ENCODE measurements at regions not wholly inside any gene's neighbourhood (a gene's known extent, or its start where the extent isn't known, plus 50 kb on each side); places are given as distances from the start of the nearest gene placed in this dataset.
"Not testable (repeated sequence)": the region's sequence is repeated elsewhere in the genome, so short reads cannot be mapped to it uniquely, and the experiment has no call there.

DNA sequence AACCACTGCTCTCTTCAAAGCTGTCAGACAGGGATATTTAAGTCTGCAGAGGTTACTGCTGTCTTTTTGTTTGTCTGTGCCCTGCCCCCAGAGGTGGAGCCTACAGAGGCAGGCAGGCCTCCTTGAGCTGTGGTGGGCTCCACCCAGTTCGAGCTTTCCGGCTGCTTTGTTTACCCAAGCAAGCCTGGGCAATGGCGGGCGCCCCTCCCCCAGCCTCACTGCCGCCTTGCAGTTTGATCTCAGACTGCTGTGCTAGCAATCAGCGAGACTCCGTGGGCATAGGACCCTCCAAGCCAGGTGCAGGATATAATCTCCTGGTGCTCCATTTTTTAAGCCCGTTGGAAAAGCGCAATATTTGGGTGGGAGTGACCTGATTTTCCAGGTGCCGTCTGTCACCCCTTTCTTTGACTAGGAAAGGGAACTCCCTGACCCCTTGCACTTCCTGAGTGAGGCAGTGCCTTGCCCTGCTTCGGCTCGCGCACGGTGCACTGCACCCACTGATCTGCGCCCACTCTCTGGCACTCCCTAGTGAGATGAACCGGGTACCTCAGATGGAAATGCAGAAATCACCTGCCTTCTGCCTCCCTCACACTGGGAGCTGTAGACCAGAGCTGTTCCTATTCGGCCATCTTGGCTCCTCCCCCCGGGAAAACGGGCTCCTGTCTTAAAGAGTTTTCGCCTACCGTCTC is 758.3 kb upstream of the NXPH2 start:
- not testable (repeated sequence) for FAIRE-seq

DNA sequence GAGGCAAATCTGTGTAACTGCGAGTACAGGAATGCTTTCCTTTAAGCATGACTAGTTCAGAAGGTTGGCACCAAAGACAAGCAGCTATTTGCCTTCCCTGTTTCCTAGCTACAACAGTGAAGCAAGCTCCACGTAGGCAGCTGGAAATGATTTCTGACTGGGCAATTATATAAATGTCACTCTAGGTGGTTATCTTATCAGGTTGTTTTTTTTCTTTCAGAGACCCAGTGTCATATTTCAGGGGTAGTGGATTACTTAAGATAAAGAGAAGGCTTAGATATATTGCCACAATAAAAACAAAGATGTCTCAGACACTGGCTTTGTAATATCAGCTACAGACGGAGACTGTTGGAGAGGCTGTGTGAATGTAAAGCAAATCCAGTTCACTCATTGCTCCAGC is 748.9 kb upstream of the NXPH2 start:
- no peak for FAIRE-seq

GRCh38 chr2:139526781-139527180 is 746.6 kb upstream of the NXPH2 start:
- no peak for FAIRE-seq

- FAIRE-seq: no peak
Measured at GRCh38 chr2:139518321-139518720, 738.1 kb upstream of the NXPH2 start.

GRCh38 chr2:139514951-139515350 is 734.8 kb upstream of the NXPH2 start:
- no peak for FAIRE-seq

GRCh38 chr2:139495851-139496250 is 715.7 kb upstream of the NXPH2 start:
- FAIRE-seq: no peak

DNA sequence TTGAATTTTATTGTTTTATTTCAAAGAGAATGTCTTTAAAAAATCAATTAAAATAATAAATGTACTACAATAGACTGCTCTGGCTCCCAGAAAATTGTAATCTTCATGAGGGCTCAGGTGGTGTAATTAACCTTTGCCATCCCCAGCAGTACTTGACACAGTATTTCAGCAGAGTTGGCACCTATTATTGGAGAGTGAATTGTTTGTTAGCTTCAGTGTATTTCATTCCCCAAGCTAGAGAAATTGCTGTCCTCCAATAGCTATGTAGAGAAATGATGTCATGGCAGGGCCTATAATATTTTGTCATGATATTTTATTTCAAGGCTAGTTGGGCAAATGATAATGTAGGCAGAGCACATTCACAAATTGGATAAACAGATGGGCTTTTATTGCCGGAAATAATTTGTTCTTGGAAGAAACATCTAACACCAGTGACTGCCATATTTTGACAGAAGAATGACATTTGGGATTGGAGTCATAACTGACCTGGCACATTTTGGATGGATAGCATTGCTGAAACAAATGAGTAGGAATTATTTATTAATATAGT is 712.0 kb upstream of the NXPH2 start:
- no peak for FAIRE-seq

DNA sequence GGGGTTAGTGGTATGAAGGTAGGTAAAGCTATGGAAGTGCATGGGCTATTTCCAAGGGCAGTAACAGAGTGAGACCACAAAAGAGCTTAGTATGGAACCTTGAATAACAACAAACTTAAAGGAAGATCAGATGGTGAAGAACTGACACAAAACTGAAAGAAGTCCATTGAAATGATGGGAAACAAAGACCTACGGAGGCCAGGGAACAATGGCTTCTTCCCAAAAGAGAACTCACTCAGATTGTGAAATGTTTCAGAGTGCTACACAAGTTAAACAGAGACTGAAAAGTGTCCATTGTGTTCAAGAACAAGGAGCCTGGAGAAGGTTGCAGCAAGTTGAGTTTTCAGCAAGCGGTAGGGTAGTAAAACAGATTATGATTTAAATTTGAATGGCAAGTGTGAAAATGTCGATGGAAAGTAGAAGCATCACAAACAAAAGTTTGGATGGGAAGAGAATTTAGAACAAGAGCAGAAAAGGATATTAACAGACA is 700.0 kb upstream of the NXPH2 start:
- FAIRE-seq: no peak

DNA sequence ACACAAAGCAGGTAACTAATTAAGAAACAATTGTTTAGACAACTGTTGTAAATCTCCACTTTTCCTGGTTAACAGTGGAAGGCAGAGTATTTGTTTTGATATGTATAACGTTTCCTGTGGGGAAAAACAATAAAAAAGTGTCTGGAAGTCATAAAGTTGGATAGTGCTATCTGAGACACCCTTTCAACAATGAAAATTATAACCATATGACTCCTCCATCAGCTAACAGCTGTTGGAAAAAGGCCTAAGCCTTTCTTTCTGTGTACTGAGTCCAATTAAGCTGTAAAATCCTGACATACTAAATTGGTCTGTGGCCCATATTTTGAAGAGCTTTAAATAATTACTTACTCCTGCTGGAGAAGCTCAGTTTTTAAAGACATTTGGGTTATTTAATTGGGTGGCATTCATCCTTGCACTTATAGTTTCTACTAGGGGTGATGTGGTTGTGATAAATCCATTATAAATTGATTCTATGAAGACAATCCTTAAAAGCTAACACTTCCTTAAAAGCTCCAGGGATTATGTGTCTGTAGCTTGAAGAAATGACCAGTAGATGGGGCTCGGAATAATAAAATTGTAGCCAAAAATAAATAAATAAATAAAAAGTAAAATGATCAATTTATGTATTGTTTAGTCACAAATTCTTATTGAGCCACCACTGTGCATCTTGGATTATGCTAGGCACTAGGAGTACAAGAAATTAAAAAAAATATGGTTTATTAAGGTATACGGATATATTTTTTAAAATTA is 698.1 kb upstream of the NXPH2 start:
- no peak for FAIRE-seq

DNA sequence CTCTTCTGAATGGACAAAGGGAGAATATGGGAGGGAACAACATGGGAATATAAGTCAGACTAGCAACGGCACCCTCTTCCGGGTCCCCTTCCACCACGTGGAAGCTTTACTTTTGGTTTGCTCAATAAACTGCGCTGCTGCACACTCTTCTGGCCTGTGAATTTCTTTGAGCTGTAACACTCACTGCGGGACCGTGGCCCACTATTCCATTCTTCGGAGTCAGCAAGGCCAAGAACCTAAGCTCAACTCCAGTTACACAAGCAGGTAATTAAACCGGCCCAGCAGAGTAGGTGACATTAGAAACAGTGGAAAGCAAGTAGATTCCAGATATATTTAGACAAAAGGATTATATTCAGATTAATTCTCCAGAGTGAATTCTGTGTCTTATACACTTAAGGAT is 697.4 kb upstream of the NXPH2 start:
- FAIRE-seq: no peak

DNA sequence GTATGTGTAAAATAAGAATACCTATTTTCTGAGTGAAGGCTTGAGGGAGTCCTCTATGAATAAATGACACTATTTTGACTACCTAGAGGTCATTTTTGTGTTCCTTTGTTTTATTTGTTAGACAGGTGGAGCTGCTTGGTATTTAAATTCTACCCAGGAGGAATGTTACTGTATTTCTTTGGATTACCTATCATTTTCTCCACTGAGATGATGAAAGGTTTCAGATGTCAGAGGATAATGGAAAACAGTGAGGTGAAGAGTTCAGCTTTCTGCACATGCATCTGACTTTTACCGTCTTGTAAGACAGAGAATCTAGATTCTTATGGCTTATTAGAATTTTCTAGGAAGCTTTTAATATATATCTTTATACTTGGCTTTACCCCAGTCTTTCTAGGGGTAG is 689.8 kb upstream of the NXPH2 start:
- no peak for FAIRE-seq

- FAIRE-seq: no peak
Measured at GRCh38 chr2:139465789-139466188, 685.6 kb upstream of the NXPH2 start.

- no peak for FAIRE-seq
Measured at GRCh38 chr2:139457873-139458272, 677.7 kb upstream of the NXPH2 start.

DNA sequence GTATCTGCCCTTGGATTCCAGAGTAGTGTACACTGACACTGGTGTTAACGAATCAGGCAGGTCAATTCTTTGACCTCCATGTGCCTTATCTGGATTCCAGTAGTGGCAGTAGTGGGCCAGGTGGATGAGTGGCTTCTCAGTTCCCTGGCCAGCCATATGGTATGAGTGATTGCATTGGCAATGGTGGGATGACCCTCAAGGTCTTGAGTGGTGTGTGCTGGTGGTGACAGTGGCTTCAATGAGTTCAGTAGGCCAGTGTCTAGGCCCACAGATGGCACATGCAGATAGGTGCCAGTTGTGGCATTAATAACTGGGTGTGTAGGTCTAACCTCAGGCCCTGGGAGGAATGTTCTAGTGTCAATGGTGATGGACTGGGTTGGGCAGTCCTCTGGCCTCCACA is 674.1 kb upstream of the NXPH2 start:
- FAIRE-seq: no peak

DNA sequence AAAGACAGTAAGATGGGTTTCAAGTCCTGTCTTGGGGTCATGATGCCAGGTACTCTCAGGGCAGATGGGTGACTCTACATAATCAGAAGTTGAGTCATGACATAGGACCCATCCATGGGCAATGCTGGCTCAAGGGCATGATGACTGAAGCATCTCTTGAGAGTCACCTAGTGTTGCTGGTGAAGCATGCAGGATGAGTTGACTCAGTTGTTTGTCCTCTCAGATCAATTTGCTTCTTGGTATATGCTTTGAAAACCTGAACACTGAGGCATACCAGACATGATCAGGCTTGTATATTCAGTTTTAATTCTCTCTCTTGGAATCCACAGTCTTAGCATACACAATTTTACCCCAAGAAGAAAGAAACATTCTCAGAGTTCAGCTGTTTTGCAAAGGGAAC is 658.9 kb upstream of the NXPH2 start:
- no peak for FAIRE-seq

DNA sequence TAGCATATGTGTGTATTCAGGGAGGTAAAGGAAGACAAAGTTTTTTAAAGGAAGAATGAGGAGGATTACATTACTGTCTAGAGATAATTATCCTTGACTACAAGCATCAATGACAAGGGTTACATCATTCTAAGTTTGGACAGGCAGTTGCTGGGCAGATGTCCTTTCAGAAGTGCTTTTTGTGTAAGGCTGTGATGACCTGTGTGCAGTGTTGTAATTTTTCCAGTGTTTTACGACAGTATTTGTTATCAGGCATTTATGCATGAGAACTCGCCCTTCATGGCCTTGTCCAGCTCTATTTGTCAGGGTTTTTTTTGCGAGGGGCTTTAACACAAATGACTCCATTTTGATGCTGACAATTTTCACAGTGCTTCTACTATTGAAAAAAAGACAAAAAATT is 658.3 kb upstream of the NXPH2 start:
- no peak for FAIRE-seq

- no peak for FAIRE-seq
Measured at GRCh38 chr2:139427164-139427563, 647.0 kb upstream of the NXPH2 start.

- FAIRE-seq: no peak
Measured at GRCh38 chr2:139424101-139424500, 643.9 kb upstream of the NXPH2 start.

- no peak for FAIRE-seq
Measured at GRCh38 chr2:139411236-139411635, 631.0 kb upstream of the NXPH2 start.

- not testable (repeated sequence) for FAIRE-seq
Measured at GRCh38 chr2:139410833-139411174, 630.6 kb upstream of the NXPH2 start.

- not testable (repeated sequence) for FAIRE-seq
Measured at GRCh38 chr2:139410147-139410832, 630.1 kb upstream of the NXPH2 start.

GRCh38 chr2:139409212-139409611 is 629.0 kb upstream of the NXPH2 start:
- no peak for FAIRE-seq

GRCh38 chr2:139403948-139404347 is 623.8 kb upstream of the NXPH2 start:
- FAIRE-seq: no peak

DNA sequence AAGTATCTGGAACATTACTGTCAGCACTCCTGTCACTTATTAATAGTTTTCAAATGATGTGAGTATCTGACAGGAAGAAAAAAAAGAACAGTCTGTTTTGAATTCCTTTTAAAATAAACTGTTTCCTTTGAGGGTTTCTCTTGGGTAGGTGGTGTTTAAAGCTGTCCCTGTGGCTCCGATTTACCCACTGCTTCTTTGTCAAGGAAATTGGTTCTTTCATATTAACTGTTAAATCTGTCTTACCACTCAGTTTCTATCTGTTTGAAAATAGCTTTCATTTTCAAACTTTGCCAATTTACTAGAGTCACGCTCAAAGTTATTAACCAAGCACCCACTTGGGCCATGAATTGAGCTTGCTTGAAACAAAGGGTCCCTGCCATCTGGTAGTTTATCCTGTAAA is 614.6 kb upstream of the NXPH2 start:
- FAIRE-seq: no peak
